OCI-LY3 (cell line): ENCODE measurements at regions not wholly inside any gene's neighbourhood (a gene's known extent, or its start where the extent isn't known, plus 50 kb on each side); places are given as distances from the start of the nearest gene placed in this dataset.

Source experiments
- H2AFZ ChIP-seq: fragments of 200-600, 300-600 bp; shearing (Covaris generic); 2 replicates; pipeline ENCODE4 v1.6.0; 2014; ENCODE audit warnings: antibody characterized with exemption, low read depth, low read length
- H3K27ac ChIP-seq: fragments of 200-600, 300-600 bp; sonication (generic); 2 replicates; pipeline ENCODE4 v1.5.1; 2014; ENCODE audit warnings: mild to moderate bottlenecking, low read length, moderate library complexity, mixed read lengths
- H3K27me3 ChIP-seq: fragments of 200-600, 300-600 bp; sonication (generic); 2 replicates; pipeline ENCODE4 v1.6.1; 2014; ENCODE audit warnings: low read depth, low read length, mixed read lengths
- H3K36me3 ChIP-seq: fragments of 200-600, 300-600 bp; sonication (generic); replicated peaks from 2 replicates; pipeline ENCODE3; 2014; ENCODE audit warnings: low read depth, low read length, mixed read lengths
- H3K4me1 ChIP-seq: fragments of 300-600, 200-600 bp; sonication (generic); 2 replicates; pipeline ENCODE4 v1.6.1; 2014; ENCODE audit warnings: low read length, mixed read lengths
- H3K4me2 ChIP-seq: fragments of 200-600, 300-600 bp; sonication (generic); 2 replicates; pipeline ENCODE4 v1.6.1; 2014; ENCODE audit warnings: low read length, mixed read lengths
- H3K4me3 ChIP-seq: fragments of 300-600, 200-600 bp; sonication (generic); 2 replicates; pipeline ENCODE4 v1.5.1; 2014; ENCODE audit warnings: antibody characterized with exemption, mild to moderate bottlenecking, low read length, moderate library complexity
- H3K79me2 ChIP-seq: fragments of 300-600, 200-600 bp; shearing (Covaris generic); 2 replicates; pipeline ENCODE4 v1.6.1; 2014; ENCODE audit warnings: mild to moderate bottlenecking, low read length, mixed read lengths
- H3K9ac ChIP-seq: fragments of 300-600, 200-600 bp; shearing (Covaris generic); 2 replicates; pipeline ENCODE4 v1.6.0; 2014; ENCODE audit warnings: mild to moderate bottlenecking, low read length, moderate library complexity
- H3K9me3 ChIP-seq: fragments of 200-600, 300-600 bp; shearing (Covaris generic); 2 replicates; pipeline ENCODE4 v1.6.1; 2014; ENCODE audit warnings: low read length, mixed read lengths; ENCODE audit not compliant: insufficient read depth
- H4K20me1 ChIP-seq: fragments of 200-600, 300-600 bp; sonication (generic); 2 replicates; pipeline ENCODE4 v1.6.1; 2016; ENCODE audit warnings: low read length, mixed read lengths; ENCODE audit not compliant: insufficient read depth
- EZH2phosphoT487 ChIP-seq: fragments of 200-600 bp; shearing (Covaris generic); IDR thresholded peaks from 2 replicates; pipeline ENCODE4 v1.6.1; 2018; ENCODE audit warnings: antibody characterized with exemption, mixed run types, low read depth
- TF ChIP-seq, protein P1 (sequence below): fragments of 200-600, 300-600 bp; sonication (generic); IDR thresholded peaks from 2 replicates; pipeline ENCODE4 v1.5.1; 2014; ENCODE audit warnings: antibody characterized with exemption, low read length, low read depth

DNA sequence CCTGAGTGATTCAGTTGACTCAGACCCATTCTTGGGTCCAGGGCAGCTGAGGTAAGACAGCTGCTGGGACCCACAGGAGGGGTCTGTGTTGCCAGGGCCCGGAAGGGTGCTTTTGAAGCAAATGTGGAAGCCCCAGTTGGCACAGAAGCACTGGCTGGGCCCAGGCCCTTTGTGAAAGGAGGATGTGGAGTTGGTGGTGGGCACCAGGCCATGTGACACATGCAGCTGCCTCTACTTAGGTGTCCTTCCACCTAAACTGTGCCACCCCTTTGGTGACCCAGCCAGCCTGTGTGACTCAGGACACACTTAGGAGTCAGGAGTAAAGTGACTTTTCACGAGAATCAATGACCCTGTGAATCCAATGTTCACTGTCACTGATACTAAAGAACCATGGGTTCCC, 114.3 kb upstream of the SLC25A48 start:
- no peaks in the 10 kb centered on the region for H3K4me1 ChIP-seq
- TF ChIP-seq, protein P1, sequence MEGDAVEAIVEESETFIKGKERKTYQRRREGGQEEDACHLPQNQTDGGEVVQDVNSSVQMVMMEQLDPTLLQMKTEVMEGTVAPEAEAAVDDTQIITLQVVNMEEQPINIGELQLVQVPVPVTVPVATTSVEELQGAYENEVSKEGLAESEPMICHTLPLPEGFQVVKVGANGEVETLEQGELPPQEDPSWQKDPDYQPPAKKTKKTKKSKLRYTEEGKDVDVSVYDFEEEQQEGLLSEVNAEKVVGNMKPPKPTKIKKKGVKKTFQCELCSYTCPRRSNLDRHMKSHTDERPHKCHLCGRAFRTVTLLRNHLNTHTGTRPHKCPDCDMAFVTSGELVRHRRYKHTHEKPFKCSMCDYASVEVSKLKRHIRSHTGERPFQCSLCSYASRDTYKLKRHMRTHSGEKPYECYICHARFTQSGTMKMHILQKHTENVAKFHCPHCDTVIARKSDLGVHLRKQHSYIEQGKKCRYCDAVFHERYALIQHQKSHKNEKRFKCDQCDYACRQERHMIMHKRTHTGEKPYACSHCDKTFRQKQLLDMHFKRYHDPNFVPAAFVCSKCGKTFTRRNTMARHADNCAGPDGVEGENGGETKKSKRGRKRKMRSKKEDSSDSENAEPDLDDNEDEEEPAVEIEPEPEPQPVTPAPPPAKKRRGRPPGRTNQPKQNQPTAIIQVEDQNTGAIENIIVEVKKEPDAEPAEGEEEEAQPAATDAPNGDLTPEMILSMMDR: no peak
- no peak for TF ChIP-seq EZH2phosphoT487

GRCh38 chr5:135719428-135720063, 114.9 kb upstream of the SLC25A48 start:
- Histone ChIP-seq H3K9ac (no peak overlapping the region), H3K4me2 (no peak overlapping the region)

More for the DNA sequence above, 114.3 kb upstream of the SLC25A48 start:
- H3K4me3 ChIP-seq: no peak overlapping the region
- H3K4me2 ChIP-seq: no peak overlapping the region
- H4K20me1 ChIP-seq: no peaks in the 10 kb centered on the region
- no peaks in the 10 kb centered on the region for H3K36me3 ChIP-seq
- no peak overlapping the region for H3K27ac ChIP-seq
- peaks cover 7% of the 10 kb centered on the region; the same call in 1 of the 2 replicates for H3K27me3 ChIP-seq
- no peaks in the 10 kb centered on the region for H3K9me3 ChIP-seq
- H3K79me2 ChIP-seq: no peaks in the 10 kb centered on the region
- H2AFZ ChIP-seq: no peak overlapping the region
- no peak overlapping the region for H3K9ac ChIP-seq

GRCh38 chr5:135718651-135719050, 115.8 kb upstream of the SLC25A48 start:
- no peak overlapping the region for H3K9ac ChIP-seq
- H3K9me3 ChIP-seq: no peaks in the 10 kb centered on the region
- H2AFZ ChIP-seq: no peak overlapping the region
- H3K27ac ChIP-seq: no peak overlapping the region
- no peaks in the 10 kb centered on the region for H4K20me1 ChIP-seq
- peaks cover 7% of the 10 kb centered on the region; the same call in 1 of the 2 replicates for H3K27me3 ChIP-seq
- no peak overlapping the region for H3K4me2 ChIP-seq
- no peak overlapping the region for H3K4me3 ChIP-seq
- H3K79me2 ChIP-seq: no peaks in the 10 kb centered on the region
- TF ChIP-seq, protein P1: no peak
- TF ChIP-seq EZH2phosphoT487: no peak
- no peaks in the 10 kb centered on the region for H3K4me1 ChIP-seq
- no peaks in the 10 kb centered on the region for H3K36me3 ChIP-seq

More at GRCh38 chr5:135719428-135720063, 114.9 kb upstream of the SLC25A48 start:
- Histone ChIP-seq H3K36me3 (no peaks in the 10 kb centered on the region), H3K27me3 (peaks cover 7% of the 10 kb centered on the region; the same call in 1 of the 2 replicates), H3K79me2 (no peaks in the 10 kb centered on the region), H2AFZ (no peak overlapping the region), H3K4me1 (no peaks in the 10 kb centered on the region), H3K4me3 (no peak overlapping the region), H3K9me3 (no peaks in the 10 kb centered on the region), H3K27ac (no peak overlapping the region), H4K20me1 (no peaks in the 10 kb centered on the region)
- TF ChIP-seq, protein P1: no peak

- no peaks in the 10 kb centered on the region for H3K4me1 ChIP-seq
- no peaks in the 10 kb centered on the region for H3K36me3 ChIP-seq
- H3K4me3 ChIP-seq: no peak overlapping the region
- H3K9me3 ChIP-seq: no peaks in the 10 kb centered on the region
- H4K20me1 ChIP-seq: no peaks in the 10 kb centered on the region
- no peak overlapping the region for H2AFZ ChIP-seq
- no peak overlapping the region for H3K9ac ChIP-seq
- TF ChIP-seq EZH2phosphoT487: no peak
- TF ChIP-seq, protein P1: no peak
- H3K27ac ChIP-seq: no peak overlapping the region
- no peak overlapping the region for H3K4me2 ChIP-seq
- no peaks in the 10 kb centered on the region for H3K79me2 ChIP-seq
- H3K27me3 ChIP-seq: peaks cover 10% of the 10 kb centered on the region; the same call in 1 of the 2 replicates
Measured at GRCh38 chr5:135718151-135718550, 116.3 kb upstream of the SLC25A48 start.
